Psoas muscle (tissue), 7 donors: ENCODE measurements at regions not wholly inside any gene's neighbourhood (a gene's known extent, or its start where the extent isn't known, plus 50 kb on each side); places are given as distances from the start of the nearest gene placed in this dataset.

ENCODE experiments used
- ATAC-seq, 4 donors: fragments of 200-7000 bp; cut with Tn5 transposase; one replicate each; pipeline ENCODE4 v1.9.1; 2020; ENCODE audit warnings: moderate library complexity in 3 of 4, mild to moderate bottlenecking in 2 of 4
- DNase-seq, 2 donors: peaks; one replicate each; pipeline ENCODE4 v3.0.0-alpha.2; 2020
- H3K27ac ChIP-seq: fragments of 200-600 bp; one replicate; pipeline ENCODE4 v1.8.0; 2022
- H3K27me3 ChIP-seq, 3 donors: fragments of 200-600 bp in 1 of 3; one replicate each; pipeline versions ENCODE4 v1.6.1 to v1.8.0; 2013 to 2022; ENCODE audit warnings: low read length in 2 of 3, mild to moderate bottlenecking in 2 of 3, moderate library complexity in 1 of 3; ENCODE audit not compliant: insufficient read depth in 3 of 3
- H3K36me3 ChIP-seq, 2 donors: fragments of 200-600 bp in 1 of 2; one replicate each; pipeline versions ENCODE4 v1.6.1 to v1.8.0; 2013 to 2022; ENCODE audit warnings: low read depth in 1 of 2, mild to moderate bottlenecking in 1 of 2, moderate library complexity in 1 of 2; ENCODE audit not compliant: insufficient read depth in 1 of 2
- H3K4me1 ChIP-seq: fragments of 200-600 bp; one replicate; pipeline ENCODE4 v1.8.0; 2022
- H3K4me3 ChIP-seq: fragments of 200-600 bp; one replicate; pipeline ENCODE4 v1.8.0; 2022; ENCODE audit warnings: mild to moderate bottlenecking
- H3K9me3 ChIP-seq: fragments of 200-600 bp; one replicate; pipeline ENCODE4 v1.8.0; 2022
- CTCF ChIP-seq: fragments of 200-600 bp; IDR thresholded peaks from one replicate; pipeline ENCODE4 v1.8.0; 2022; ENCODE audit warnings: antibody characterized with exemption
- WGBS, 3 donors: extraction: QIAGEN DNeasy Blood & Tissue Kit; methylation state at CpG; one replicate each; pipeline versions ENCODE4 v1.1.6 to v1.1.7; 2013; 5-methylcytosine and 5-hydroxymethylcytosine counted together
- intact Hi-C, 2 donors: fragments of 100-400 bp; cut with DNase I; formaldehyde crosslinking; loops; one replicate each; pipeline versions ENCODE4 v1.11.0 to v1.14.2; 2022
- donor health status: healthy with polysubstance abuse.
- donor health status: DM: no; HTN: no; CAD: no; lungs with moderate emphysema.
- donor health status: Bipolar disorder and iron deficiency.
- donor health status: healthy.
- donor health status: DM: yes; HTN: yes; CAD: no.
- donor health status: DM: no; HTN: no; CAD: no.
- donor health status: DM: yes; HTN: yes; CAD: no.

- Histone ChIP-seq H3K27ac (no peak overlapping the region), H3K36me3 (no peaks in the 10 kb centered on the region), H3K27me3 (peaks cover 0 to 2% (median 0%) of the 10 kb centered on the region in 3 donors), H3K4me1 (no peaks in the 10 kb centered on the region), H3K9me3 (no peaks in the 10 kb centered on the region), H3K4me3 (no peak overlapping the region)
- intact Hi-C loops: no loop called here
- no peak for DNase-seq
- no peak for TF ChIP-seq CTCF
- 81 to 90% (median 87%) methylated on average over 1 of the region's 1 CpG for WGBS, 3 donors
- ATAC-seq: no peak
Observed at GRCh38 chr14:62101189-62101588, 339.0 kb downstream of the SNAPC1 start.

GRCh38 chr14:62101673-62102348 is 339.6 kb downstream of the SNAPC1 start:
- Histone ChIP-seq H3K4me1 (no peaks in the 10 kb centered on the region), H3K27ac (no peak overlapping the region), H3K27me3 (peaks cover 0 to 2% (median 0%) of the 10 kb centered on the region in 3 donors), H3K9me3 (no peaks in the 10 kb centered on the region), H3K4me3 (no peak overlapping the region), H3K36me3 (no peaks in the 10 kb centered on the region)
- no peak for TF ChIP-seq CTCF
- ATAC-seq (no peak), DNase-seq (no peak)
- intact Hi-C loops: no loop called here
- 60 to 63% (median 62%) methylated on average over 3 of the region's 3 CpGs for WGBS, 3 donors

DNA sequence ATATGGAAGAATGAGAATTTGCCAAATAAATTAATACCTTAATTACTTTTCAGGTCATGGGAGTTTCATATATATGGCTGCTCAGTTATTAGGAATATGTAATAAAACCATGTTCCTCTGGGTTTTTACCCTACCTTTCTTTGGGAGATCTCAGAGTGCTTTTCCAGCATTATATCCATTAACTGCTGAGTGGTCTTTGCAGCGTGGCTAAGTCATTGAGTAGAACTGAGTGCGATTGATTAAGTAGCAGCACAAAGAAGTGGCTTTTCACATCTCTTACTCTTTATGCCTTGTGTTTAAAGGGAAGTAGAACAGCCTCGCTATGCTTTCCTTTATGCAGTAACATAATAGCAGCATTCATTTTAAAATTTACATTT is 340.1 kb downstream of the SNAPC1 start:
- no peak for DNase-seq
- no peak for ATAC-seq
- Histone ChIP-seq H3K9me3 (no peaks in the 10 kb centered on the region), H3K27me3 (peaks cover 0 to 2% (median 0%) of the 10 kb centered on the region in 3 donors), H3K36me3 (no peaks in the 10 kb centered on the region), H3K4me3 (no peak overlapping the region), H3K27ac (no peak overlapping the region), H3K4me1 (no peaks in the 10 kb centered on the region)
- intact Hi-C loops: no loop called here
- TF ChIP-seq CTCF: no peak
- WGBS, 3 donors: 81 to 87% (median 82%) methylated on average over 3 of the region's 3 CpGs

GRCh38 chr14:62103464-62103863 is 341.2 kb downstream of the SNAPC1 start:
- Histone ChIP-seq H3K36me3 (no peaks in the 10 kb centered on the region), H3K9me3 (no peaks in the 10 kb centered on the region), H3K4me1 (no peaks in the 10 kb centered on the region), H3K27ac (no peak overlapping the region), H3K27me3 (peaks cover 0 to 2% (median 0%) of the 10 kb centered on the region in 3 donors), H3K4me3 (no peak overlapping the region)
- intact Hi-C loops: no loop called here
- ATAC-seq (no peak), DNase-seq (no peak)
- TF ChIP-seq CTCF: no peak
- 67 to 77% (median 72%) methylated on average over 4 of the region's 4 CpGs for WGBS, 3 donors

GRCh38 chr14:62110941-62111340 is 348.7 kb downstream of the SNAPC1 start:
- Histone ChIP-seq H3K4me1 (no peaks in the 10 kb centered on the region), H3K36me3 (no peaks in the 10 kb centered on the region), H3K9me3 (no peaks in the 10 kb centered on the region), H3K4me3 (no peak overlapping the region), H3K27ac (no peak overlapping the region), H3K27me3 (peaks cover 0 to 14% (median 0%) of the 10 kb centered on the region in 3 donors)
- no peak for DNase-seq
- intact Hi-C loops: no loop called here
- TF ChIP-seq CTCF: no peak
- no peak for ATAC-seq
